SU-DHL-6 (cell line): ENCODE measurements at regions not wholly inside any gene's neighbourhood (a gene's known extent, or its start where the extent isn't known, plus 50 kb on each side); places are given as distances from the start of the nearest gene placed in this dataset.

Experiments used
- EZH2phosphoT487 ChIP-seq: fragments of 200-600 bp; sonication (generic), shearing (Covaris generic); conservative IDR thresholded peaks from 2 replicates; pipeline ENCODE4 v1.6.1; 2018; ENCODE audit warnings: mild to moderate bottlenecking, antibody characterized with exemption, low read length, moderate library complexity, mixed read lengths
- TF ChIP-seq, protein P1 (sequence below): fragments of 200-600 bp; sonication (generic); IDR thresholded peaks from one replicate; pipeline ENCODE4 v1.5.1; 2017; ENCODE audit warnings: antibody characterized with exemption, mild to moderate bottlenecking, low read length, moderate library complexity; ENCODE audit not compliant: insufficient read depth, poor library complexity, severe bottlenecking

DNA sequence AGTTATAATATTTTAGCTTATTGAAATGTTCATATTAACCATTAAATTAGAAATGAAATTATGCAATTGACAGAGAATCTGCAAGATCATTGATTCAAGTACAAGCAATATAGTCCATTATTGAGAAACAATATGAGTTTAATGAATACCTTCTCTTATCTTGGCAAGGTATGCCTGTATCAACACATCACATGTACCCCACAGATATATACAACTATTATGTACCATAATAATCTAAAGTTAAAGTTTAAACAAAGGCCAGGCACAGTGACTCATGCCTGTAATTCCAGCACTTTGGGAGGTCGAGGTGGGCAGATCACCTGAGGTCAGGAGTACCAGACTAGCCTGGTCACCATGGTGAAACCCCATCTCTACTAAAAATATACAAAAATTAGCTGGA lies 514.7 kb downstream of the PCDH7 start:
- TF ChIP-seq, protein P1, sequence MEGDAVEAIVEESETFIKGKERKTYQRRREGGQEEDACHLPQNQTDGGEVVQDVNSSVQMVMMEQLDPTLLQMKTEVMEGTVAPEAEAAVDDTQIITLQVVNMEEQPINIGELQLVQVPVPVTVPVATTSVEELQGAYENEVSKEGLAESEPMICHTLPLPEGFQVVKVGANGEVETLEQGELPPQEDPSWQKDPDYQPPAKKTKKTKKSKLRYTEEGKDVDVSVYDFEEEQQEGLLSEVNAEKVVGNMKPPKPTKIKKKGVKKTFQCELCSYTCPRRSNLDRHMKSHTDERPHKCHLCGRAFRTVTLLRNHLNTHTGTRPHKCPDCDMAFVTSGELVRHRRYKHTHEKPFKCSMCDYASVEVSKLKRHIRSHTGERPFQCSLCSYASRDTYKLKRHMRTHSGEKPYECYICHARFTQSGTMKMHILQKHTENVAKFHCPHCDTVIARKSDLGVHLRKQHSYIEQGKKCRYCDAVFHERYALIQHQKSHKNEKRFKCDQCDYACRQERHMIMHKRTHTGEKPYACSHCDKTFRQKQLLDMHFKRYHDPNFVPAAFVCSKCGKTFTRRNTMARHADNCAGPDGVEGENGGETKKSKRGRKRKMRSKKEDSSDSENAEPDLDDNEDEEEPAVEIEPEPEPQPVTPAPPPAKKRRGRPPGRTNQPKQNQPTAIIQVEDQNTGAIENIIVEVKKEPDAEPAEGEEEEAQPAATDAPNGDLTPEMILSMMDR = no peak
- no peak for TF ChIP-seq EZH2phosphoT487
